Cardiac muscle cell (in vitro differentiated cells and primary cell): ENCODE measurements at regions not wholly inside any gene's neighbourhood (a gene's known extent, or its start where the extent isn't known, plus 50 kb on each side); places are given as distances from the start of the nearest gene placed in this dataset.
A peak's percentile ranks its signal among the peaks of the same experiment; 100 is the strongest.

ENCODE experiments used
- DNase-seq, 2 donors: peaks; one replicate each; pipeline versions ENCODE4 v3.0.0 to v3.0.0-alpha.2; 2010 to 2017; ENCODE audit warnings: low read depth in 1 of 2, low spot score in 1 of 2
- H3K27ac ChIP-seq: fragments of 200-600 bp; sonication (generic); 2 replicates; pipeline ENCODE4 v1.5.1; 2016
- H3K27me3 ChIP-seq: fragments of 200-600 bp; sonication (generic); 2 replicates; pipeline ENCODE4 v1.6.0; 2016; ENCODE audit warnings: control low read depth
- H3K36me3 ChIP-seq: fragments of 200-600 bp; sonication (generic); 2 replicates; pipeline ENCODE4 v1.5.1; 2016; ENCODE audit warnings: control low read depth
- H3K4me1 ChIP-seq: fragments of 200-600 bp; sonication (generic); 2 replicates; pipeline ENCODE4 v1.8.1; 2017; ENCODE audit warnings: low read depth, mild to moderate bottlenecking, mixed run types
- H3K4me3 ChIP-seq: fragments of 200-600 bp; sonication (generic); 2 replicates; pipeline ENCODE4 v1.5.1; 2016; ENCODE audit warnings: mild to moderate bottlenecking
- H3K9me3 ChIP-seq: fragments of 200-600 bp; sonication (generic); 2 replicates; pipeline ENCODE4 v1.5.1; 2017; ENCODE audit warnings: low read depth, mild to moderate bottlenecking, control low read depth
- CTCF ChIP-seq: IDR thresholded peaks from 2 replicates; pipeline ENCODE4 v1.5.1; 2012; ENCODE audit warnings: low read depth, mild to moderate bottlenecking, low read length

GRCh38 chr2:222064286-222064685 is 234.5 kb downstream of the PAX3 start:
- TF ChIP-seq CTCF: no peak
- Histone ChIP-seq H3K9me3 (no peaks in the 10 kb centered on the region), H3K27me3 (no peaks in the 10 kb centered on the region), H3K27ac (no peak overlapping the region), H3K36me3 (no peaks in the 10 kb centered on the region), H3K4me1 (peaks cover 19% of the 10 kb centered on the region), H3K4me3 (no peak overlapping the region)
- DNase-seq: no peak

- Histone ChIP-seq H3K4me1 (peaks cover 24% of the 10 kb centered on the region), H3K27me3 (peaks cover 20% of the 10 kb centered on the region), H3K9me3 (no peaks in the 10 kb centered on the region), H3K27ac (no peak overlapping the region), H3K4me3 (no peak overlapping the region), H3K36me3 (no peaks in the 10 kb centered on the region)
- TF ChIP-seq CTCF: no peak
- no peak for DNase-seq
Observed at GRCh38 chr2:222058819-222059445, 239.9 kb downstream of the PAX3 start.

- Histone ChIP-seq H3K9me3 (no peaks in the 10 kb centered on the region), H3K4me1 (peaks cover 24% of the 10 kb centered on the region), H3K4me3 (no peak overlapping the region), H3K36me3 (no peaks in the 10 kb centered on the region), H3K27ac (no peak overlapping the region), H3K27me3 (peaks cover 24% of the 10 kb centered on the region)
- TF ChIP-seq CTCF: peak; percentile 59
- DNase-seq: peak; percentile 30
Observed at GRCh38 chr2:222057347-222058073, 241.3 kb downstream of the PAX3 start.

- H3K9me3 ChIP-seq: no peaks in the 10 kb centered on the region
- H3K4me3 ChIP-seq: no peak overlapping the region
- no peak overlapping the region for H3K27ac ChIP-seq
- no peak for DNase-seq
- no peaks in the 10 kb centered on the region for H3K36me3 ChIP-seq
- peaks cover 24% of the 10 kb centered on the region for H3K27me3 ChIP-seq
- H3K4me1 ChIP-seq: peaks cover 6% of the 10 kb centered on the region
- TF ChIP-seq CTCF: no peak
Observed at GRCh38 chr2:222055328-222055727, 243.5 kb downstream of the PAX3 start.

- TF ChIP-seq CTCF: no peak
- Histone ChIP-seq H3K27ac (no peak overlapping the region), H3K4me3 (no peak overlapping the region), H3K4me1 (peaks cover 5% of the 10 kb centered on the region), H3K27me3 (peaks cover 24% of the 10 kb centered on the region), H3K36me3 (no peaks in the 10 kb centered on the region), H3K9me3 (no peaks in the 10 kb centered on the region)
- no peak for DNase-seq
Observed at GRCh38 chr2:222054813-222055212, 244.0 kb downstream of the PAX3 start.
